SK-N-SH (cell line): ENCODE measurements at regions not wholly inside any gene's neighbourhood (a gene's known extent, or its start where the extent isn't known, plus 50 kb on each side); places are given as distances from the start of the nearest gene placed in this dataset.

ENCODE experiments used
- CTCF ChIA-PET: fragments of 300-600, 350-600 bp; formaldehyde crosslinking; extraction: SDS; loops from one replicate; lab custom pipeline; 2021; lab: Yijun Ruan, JAX
- POLR2A ChIA-PET: fragments of 350-600 bp; sonication (Branson Sonifier 250); formaldehyde crosslinking; extraction: SDS; loops from one replicate; lab custom pipeline; 2020; ENCODE audit warnings: antibody characterized with exemption, inconsistent platforms; lab: Yijun Ruan, JAX
- DNase-seq: peaks from one replicate; pipeline ENCODE4 v3.0.0; 2012
- H2AFZ ChIP-seq: fragments of 200-600 bp; sonication (generic); 2 replicates; pipeline ENCODE4 v1.8.1; 2016; ENCODE audit warnings: antibody characterized with exemption, mild to moderate bottlenecking, low read depth
- H3F3A ChIP-seq: fragments of 200-600 bp; sonication (generic); replicated peaks from 2 replicates; pipeline ENCODE3; 2016; ENCODE audit warnings: antibody characterized with exemption, mild to moderate bottlenecking; ENCODE audit not compliant: insufficient read depth
- H3K27ac ChIP-seq, 2 experiments: fragments of 200-500 bp in 1 of 2; fragments of 200-600 bp in 1 of 2; sonication (Bioruptor generic) in 1 of 2; sonication (generic), shearing (Covaris generic) in 1 of 2; 2 replicates each; pipeline versions ENCODE4 v1.5.1 to v1.6.1; 2014 to 2016; ENCODE audit warnings: low read depth in 2 of 2, inconsistent platforms in 1 of 2, low read length in 1 of 2, mild to moderate bottlenecking in 1 of 2, mixed read lengths in 1 of 2
- H3K27me3 ChIP-seq: fragments of 200-600 bp; sonication (generic), shearing (Covaris generic); 2 replicates; pipeline ENCODE4 v1.6.1; 2016; ENCODE audit warnings: mixed run types; ENCODE audit not compliant: insufficient read depth
- H3K36me3 ChIP-seq, 2 experiments: fragments of 200-500 bp in 1 of 2; fragments of 200-600 bp in 1 of 2; sonication (Bioruptor generic) in 1 of 2; sonication (generic) in 1 of 2; replicated peaks in 1 of 2; 2 replicates each; pipeline versions ENCODE3 to v1.5.1; 2014 to 2016; ENCODE audit warnings: low read length in 1 of 2, mild to moderate bottlenecking in 1 of 2; ENCODE audit not compliant: insufficient read depth in 2 of 2, control insufficient read depth in 1 of 2
- H3K4me1 ChIP-seq, 2 experiments: fragments of 200-500 bp in 1 of 2; fragments of 200-600 bp in 1 of 2; sonication (Bioruptor generic) in 1 of 2; sonication (generic), shearing (Covaris generic) in 1 of 2; 2 replicates each; pipeline versions ENCODE4 v1.5.1 to v1.6.1; 2014 to 2016; ENCODE audit warnings: low read depth in 1 of 2, low read length in 1 of 2, mixed run types in 1 of 2; ENCODE audit not compliant: insufficient read depth in 2 of 2, control insufficient read depth in 1 of 2
- H3K4me2 ChIP-seq: fragments of 200-600 bp; sonication (generic), shearing (Covaris generic); 2 replicates; pipeline ENCODE4 v1.6.1; 2017; ENCODE audit warnings: mixed run types
- H3K4me3 ChIP-seq, 2 experiments: fragments of 200-500 bp in 1 of 2; fragments of 200-600 bp in 1 of 2; sonication (Bioruptor generic) in 1 of 2; sonication (generic), shearing (Covaris generic) in 1 of 2; 2 replicates each; pipeline versions ENCODE4 v1.5.1 to v1.8.1; 2014 to 2016; ENCODE audit warnings: low read depth in 2 of 2, inconsistent platforms in 1 of 2, low read length in 1 of 2, mild to moderate bottlenecking in 1 of 2, mixed read lengths in 1 of 2, moderate library complexity in 1 of 2
- H3K79me2 ChIP-seq: fragments of 200-600 bp; sonication (generic); 2 replicates; pipeline ENCODE4 v1.8.1; 2017; ENCODE audit warnings: mild to moderate bottlenecking; ENCODE audit not compliant: insufficient read depth
- H3K9ac ChIP-seq: fragments of 200-600 bp; sonication (generic); 2 replicates; pipeline ENCODE4 v1.6.1; 2017; ENCODE audit warnings: mixed run types
- H3K9me2 ChIP-seq: fragments of 200-600 bp; sonication (generic); 2 replicates; pipeline ENCODE4 v1.6.1; 2017; ENCODE audit warnings: mixed run types
- H3K9me3 ChIP-seq: fragments of 200-600 bp; sonication (generic); 2 replicates; pipeline ENCODE4 v1.6.1; 2017; ENCODE audit warnings: mixed run types, mild to moderate bottlenecking, moderate library complexity
- H4K20me1 ChIP-seq: fragments of 200-600 bp; sonication (generic); 2 replicates; pipeline ENCODE4 v1.6.1; 2017; ENCODE audit warnings: mild to moderate bottlenecking, mixed run types; ENCODE audit not compliant: insufficient read depth
- CHD2 ChIP-seq: fragments of 150-350 bp; IDR thresholded peaks from 2 replicates; pipeline ENCODE4 v1.6.1; 2018; ENCODE audit warnings: low read length; ENCODE audit not compliant: partially characterized antibody
- CTCF ChIP-seq: fragments of 200-600 bp; sonication (generic); IDR thresholded peaks from 2 replicates; pipeline ENCODE4 v1.6.1; 2017; ENCODE audit warnings: antibody characterized with exemption, mild to moderate bottlenecking, moderate library complexity
- ELF1 ChIP-seq: IDR thresholded peaks from 2 replicates; pipeline ENCODE4 v1.4.0; 2012
- FOXM1 ChIP-seq: IDR thresholded peaks from 2 replicates; pipeline ENCODE4 v1.4.0; 2012; ENCODE audit warnings: low read depth, mild to moderate bottlenecking
- GATA2 ChIP-seq: sonication (generic); formaldehyde crosslinking; IDR thresholded peaks from 2 replicates; pipeline ENCODE4 v1.5.0; 2020; ENCODE audit warnings: mild to moderate bottlenecking, missing genetic modification reagents
- MEF2A ChIP-seq: IDR thresholded peaks from 2 replicates; pipeline ENCODE4 v1.4.0; 2012; ENCODE audit warnings: low read depth, borderline replicate concordance
- NFIC ChIP-seq: IDR thresholded peaks from 2 replicates; pipeline ENCODE4 v1.4.0; 2012; ENCODE audit warnings: borderline replicate concordance
- NRF1 ChIP-seq: IDR thresholded peaks from 2 replicates; pipeline ENCODE4 v1.6.1; 2012; ENCODE audit warnings: low read depth, mild to moderate bottlenecking, low read length
- PBX3 ChIP-seq: IDR thresholded peaks from 2 replicates; pipeline ENCODE4; 2012
- RCOR1 ChIP-seq: fragments of 150-350 bp; IDR thresholded peaks from 2 replicates; pipeline ENCODE4 v1.6.1; 2017; ENCODE audit warnings: antibody characterized with exemption, low read length
- RFX5 ChIP-seq: IDR thresholded peaks from 2 replicates; pipeline ENCODE4 v1.6.1; 2012; ENCODE audit warnings: mild to moderate bottlenecking, improper control_type of control experiment, low read length
- RXRA ChIP-seq: IDR thresholded peaks from 2 replicates; pipeline ENCODE4 v1.4.0; 2012; ENCODE audit warnings: low read depth, mild to moderate bottlenecking, borderline replicate concordance
- SIN3A ChIP-seq: IDR thresholded peaks from 2 replicates; pipeline ENCODE4 v1.6.1; 2012; ENCODE audit warnings: low read depth, mild to moderate bottlenecking, low read length, moderate library complexity, borderline replicate concordance
- SMC3 ChIP-seq: IDR thresholded peaks from 2 replicates; pipeline ENCODE4 v1.6.1; 2012; ENCODE audit warnings: low read depth, low read length, improper control_type of control experiment
- TEAD4 ChIP-seq: IDR thresholded peaks from 2 replicates; pipeline ENCODE4 v1.4.0; 2012; ENCODE audit warnings: mild to moderate bottlenecking, borderline replicate concordance; ENCODE audit not compliant: insufficient read depth
- USF1 ChIP-seq: IDR thresholded peaks from 2 replicates; pipeline ENCODE4 v1.4.0; 2012; ENCODE audit warnings: low read depth, borderline replicate concordance
- WGBS: methylation state at CpG from one replicate; pipeline ENCODE4 v1.1.6; 2017; ENCODE audit warnings: low lambda C conversion rate; 5-methylcytosine and 5-hydroxymethylcytosine counted together

- H3K9ac ChIP-seq, result no peak overlapping the region
- no peak overlapping the region for H3K4me3 ChIP-seq
- H2AFZ ChIP-seq, result no peak overlapping the region
- no peak for DNase-seq
- H3F3A ChIP-seq, result no peaks in the 10 kb centered on the region
- CTCF ChIA-PET, result interaction anchor here (0.6 kb wide), 1 partner anchor 949 kb away, joined by 4 read pairs; no protein-coding TSS in a partner anchor
- no peaks in the 10 kb centered on the region for H4K20me1 ChIP-seq
- no peaks in the 10 kb centered on the region for H3K9me3 ChIP-seq
- no peaks in the 10 kb centered on the region for H3K36me3 ChIP-seq
- TF ChIP-seq MEF2A (no peak), PBX3 (no peak), SMC3 (no peak), CHD2 (no peak)
- TF ChIP-seq, all 33 proteins: peak for 0
- Histone ChIP-seq H3K4me2 (no peak overlapping the region), H3K4me1 (peaks cover 0 to 2% of the 10 kb centered on the region in 2 experiments; a peak in 1 of 4 replicates), H3K9me2 (no peaks in the 10 kb centered on the region), H3K27me3 (no peaks in the 10 kb centered on the region), H3K27ac (no peak overlapping the region), H3K79me2 (no peaks in the 10 kb centered on the region)
- 68% methylated on average over 6 of the region's 6 CpGs for WGBS
- POLR2A ChIA-PET, result no interaction called here
These were observed 630.0 kb upstream of the TENM3 start for GRCh38 chr4:181613200-181613599.

DNA sequence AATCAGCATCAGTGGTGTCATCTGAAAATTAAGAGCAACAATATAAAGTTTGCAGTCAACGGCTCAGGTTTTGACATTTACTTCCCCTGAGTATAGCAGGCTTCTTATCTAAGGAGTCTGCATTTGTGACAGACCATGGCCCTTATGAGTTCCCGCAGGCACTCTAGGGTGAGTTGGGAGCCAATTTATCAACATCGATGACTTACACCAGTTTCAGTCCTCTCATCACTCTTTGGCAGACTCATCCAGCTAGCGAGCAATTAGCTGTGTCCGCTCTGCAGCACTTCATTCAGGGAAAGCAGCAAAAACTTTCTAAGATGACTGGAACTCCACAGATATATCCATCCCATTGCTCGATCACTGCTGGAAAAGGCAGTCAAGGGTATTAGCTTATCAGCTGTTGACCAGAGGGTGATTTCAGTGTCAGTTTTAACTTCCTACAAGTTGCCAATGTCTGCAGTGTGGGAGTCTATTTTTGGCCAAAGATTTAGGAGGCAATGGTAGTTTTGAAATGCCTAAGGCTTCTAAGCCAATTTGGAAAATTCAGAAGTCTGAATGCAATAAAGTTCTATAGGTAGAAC, 625.1 kb upstream of the TENM3 start:
- Histone ChIP-seq H3K27me3 (no peaks in the 10 kb centered on the region), H3K27ac (no peak overlapping the region), H4K20me1 (no peaks in the 10 kb centered on the region), H3K79me2 (no peaks in the 10 kb centered on the region), H3K4me1 (no peaks in the 10 kb centered on the region), H3K36me3 (no peaks in the 10 kb centered on the region), H2AFZ (no peak overlapping the region), H3K4me2 (no peak overlapping the region), H3K4me3 (no peak overlapping the region), H3K9me3 (no peaks in the 10 kb centered on the region), H3K9me2 (no peaks in the 10 kb centered on the region), H3F3A (no peaks in the 10 kb centered on the region), H3K9ac (no peak overlapping the region)
- ChIA-PET CTCF (no interaction called here), POLR2A (no interaction called here)
- no peak for TF ChIP-seq RCOR1
- TF ChIP-seq ELF1, result no peak
- no peak for TF ChIP-seq FOXM1
- TF ChIP-seq USF1, result no peak
- TF ChIP-seq CTCF, result no peak
- no peak for TF ChIP-seq NFIC
- TF ChIP-seq SMC3, result no peak
- TF ChIP-seq CHD2, result no peak
- no peak for TF ChIP-seq TEAD4
- TF ChIP-seq RXRA, result no peak
- TF ChIP-seq RFX5, result no peak
- TF ChIP-seq MEF2A, result no peak
- no peak for TF ChIP-seq SIN3A
- no peak for TF ChIP-seq GATA2 (CRISPR knock-in tag)
- no peak for TF ChIP-seq NRF1
- WGBS, result 80% methylated on average over 4 of the region's 6 CpGs
- DNase-seq, result no peak
